ENCODE measurements at regions not wholly inside any gene's neighbourhood (a gene's known extent, or its start where the extent isn't known, plus 50 kb on each side); places are given as distances from the start of the nearest gene placed in this dataset.

DNA sequence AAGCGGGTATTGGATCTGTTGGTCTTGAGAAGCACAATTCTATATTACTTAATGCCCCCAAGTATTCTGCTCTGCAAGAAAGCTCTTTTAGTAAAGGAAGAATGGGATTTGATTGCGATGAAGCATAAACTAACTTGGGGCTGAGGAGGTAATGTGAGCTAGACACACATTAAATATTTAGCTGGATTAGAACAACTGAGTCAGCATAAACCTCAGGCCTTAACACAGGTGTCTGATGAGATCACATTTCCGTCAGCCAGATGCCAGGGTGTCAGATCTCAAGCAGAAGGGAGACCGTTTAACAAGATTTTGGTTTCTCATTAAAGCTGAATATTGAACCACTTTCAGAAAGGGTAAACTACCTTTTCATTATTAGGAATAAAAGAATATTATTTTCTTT is 94.5 kb downstream of the GYPC start:
- Histone ChIP-seq H3K9me3 (ENCODE audit: control insufficient read depth in 4 of 4, insufficient read depth in 3 of 4, low read length in 3 of 4) (peaks cover 0 to 2% (median 0%) of the 10 kb centered on the region in 4 donors), H3K27ac (ENCODE audit: low read depth in 1 of 2, low read length in 1 of 2) (no peak overlapping the region), H3K4me1 (ENCODE audit: control insufficient read depth in 5 of 5, insufficient read depth in 5 of 5, low read length in 5 of 5) (no peaks in the 10 kb centered on the region), H3K36me3 (ENCODE audit: control insufficient read depth in 4 of 4, insufficient read depth in 4 of 4, low read length in 4 of 4) (no peaks in the 10 kb centered on the region), H3K9ac (ENCODE audit: insufficient read depth in 1 of 2, low read length in 2 of 2) (no peak overlapping the region), H3K27me3 (ENCODE audit: control insufficient read depth in 3 of 3, insufficient read depth in 3 of 3, low read length in 2 of 3) (no peaks in the 10 kb centered on the region), H3K4me3 (no peak overlapping the region)
- WGBS, 2 donors = 94 to 99% methylated on average over 4 of the region's 4 CpGs
- no peak for ATAC-seq (ENCODE audit: insufficient read depth, low FRiP score)
- no peak for DNase-seq
- no peak for TF ChIP-seq CTCF (IDR thresholded peaks at IDR 0.05; ENCODE audit: control extremely low read depth, extremely low read depth)

DNA sequence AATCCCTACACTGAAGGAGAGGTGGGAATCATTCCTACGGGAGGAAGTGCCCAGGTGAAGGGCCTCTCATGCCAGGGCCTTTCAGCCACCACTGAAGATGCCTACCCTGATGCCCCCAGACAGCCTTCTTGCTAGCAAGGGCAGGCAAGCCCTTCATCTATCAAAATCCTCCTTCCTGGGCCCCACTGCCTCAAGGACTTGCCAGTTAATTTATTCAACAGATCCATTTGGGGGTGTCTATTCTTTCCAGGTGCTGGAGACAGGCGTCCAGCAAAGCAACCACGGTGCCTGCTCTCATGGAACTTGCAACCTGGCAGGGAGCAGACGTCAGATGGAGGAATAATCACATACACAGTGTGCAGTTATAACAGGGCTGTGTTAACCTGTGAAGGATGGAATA is 95.5 kb downstream of the GYPC start:
- Histone ChIP-seq H3K27me3 (ENCODE audit: control insufficient read depth in 3 of 3, insufficient read depth in 3 of 3, low read length in 2 of 3) (no peaks in the 10 kb centered on the region), H3K36me3 (ENCODE audit: control insufficient read depth in 4 of 4, insufficient read depth in 4 of 4, low read length in 4 of 4) (no peaks in the 10 kb centered on the region), H3K4me1 (ENCODE audit: control insufficient read depth in 5 of 5, insufficient read depth in 5 of 5, low read length in 5 of 5) (no peaks in the 10 kb centered on the region), H3K4me3 (no peak overlapping the region), H3K27ac (ENCODE audit: low read depth in 1 of 2, low read length in 1 of 2) (no peak overlapping the region), H3K9ac (ENCODE audit: insufficient read depth in 1 of 2, low read length in 2 of 2) (no peak overlapping the region), H3K9me3 (ENCODE audit: control insufficient read depth in 4 of 4, insufficient read depth in 3 of 4, low read length in 3 of 4) (peaks cover 0 to 7% (median 1%) of the 10 kb centered on the region in 4 donors)
- WGBS, 2 donors = 91 to 92% methylated on average over 4 of the region's 4 CpGs
- no peak for ATAC-seq (ENCODE audit: insufficient read depth, low FRiP score)
- DNase-seq = no peak
- no peak for TF ChIP-seq CTCF (IDR thresholded peaks at IDR 0.05; ENCODE audit: control extremely low read depth, extremely low read depth)

DNA sequence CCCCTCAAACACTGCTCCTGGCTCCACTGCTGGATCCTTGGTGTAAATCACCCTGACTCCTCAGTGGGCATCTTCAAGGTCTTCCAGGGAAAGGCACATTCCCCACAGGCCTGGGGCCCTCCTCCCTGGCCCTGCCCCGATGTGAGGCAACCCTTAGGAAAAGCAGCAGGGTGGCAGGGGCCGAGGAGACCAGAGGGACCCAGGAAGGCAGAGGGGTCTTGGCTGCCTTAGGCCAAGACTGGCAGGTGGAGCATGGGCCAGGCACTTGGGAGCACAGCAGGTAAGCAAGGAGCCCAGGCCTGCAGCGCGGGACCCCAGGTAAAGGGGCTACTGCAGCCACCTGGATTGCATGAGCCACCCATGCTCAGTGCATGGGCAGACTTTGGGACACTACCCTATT is 96.9 kb downstream of the GYPC start:
- DNase-seq = no peak

More for the DNA sequence above, 96.9 kb downstream of the GYPC start:
- H3K27me3 ChIP-seq (ENCODE audit: control insufficient read depth in 3 of 3, insufficient read depth in 3 of 3, low read length in 2 of 3) = no peaks in the 10 kb centered on the region
- H3K36me3 ChIP-seq (ENCODE audit: control insufficient read depth in 4 of 4, insufficient read depth in 4 of 4, low read length in 4 of 4) = no peaks in the 10 kb centered on the region
- ATAC-seq (ENCODE audit: insufficient read depth, low FRiP score) = no peak
- H3K4me3 ChIP-seq = no peak overlapping the region
- no peak for TF ChIP-seq CTCF (IDR thresholded peaks at IDR 0.05; ENCODE audit: control extremely low read depth, extremely low read depth)
- H3K4me1 ChIP-seq (ENCODE audit: control insufficient read depth in 5 of 5, insufficient read depth in 5 of 5, low read length in 5 of 5) = no peaks in the 10 kb centered on the region
- WGBS, 2 donors = 95 to 98% methylated on average over 4 of the region's 4 CpGs
- H3K9me3 ChIP-seq (ENCODE audit: control insufficient read depth in 4 of 4, insufficient read depth in 3 of 4, low read length in 3 of 4) = peaks cover 0 to 7% (median 1%) of the 10 kb centered on the region in 4 donors
- no peak overlapping the region for H3K27ac ChIP-seq (ENCODE audit: low read depth in 1 of 2, low read length in 1 of 2)
- H3K9ac ChIP-seq (ENCODE audit: insufficient read depth in 1 of 2, low read length in 2 of 2) = no peak overlapping the region

All from lung (tissue), 11 donors.